SK-MEL-5 (cell line): ENCODE measurements at regions not wholly inside any gene's neighbourhood (a gene's known extent, or its start where the extent isn't known, plus 50 kb on each side); places are given as distances from the start of the nearest gene placed in this dataset.

Source experiments
- DNase-seq: peaks from one replicate; pipeline ENCODE4 v3.0.0-alpha.2; 2016; ENCODE audit warnings: low read depth, low spot score
- in situ Hi-C: cut with HindIII; loops from 2 replicates; pipeline ENCODE4 v1.10.0; 2016; ENCODE audit warnings: low sequenced_read_pairs, high pct_unique_total_duplicates, low pct_unique_long_range_greater_than_20kb

DNA sequence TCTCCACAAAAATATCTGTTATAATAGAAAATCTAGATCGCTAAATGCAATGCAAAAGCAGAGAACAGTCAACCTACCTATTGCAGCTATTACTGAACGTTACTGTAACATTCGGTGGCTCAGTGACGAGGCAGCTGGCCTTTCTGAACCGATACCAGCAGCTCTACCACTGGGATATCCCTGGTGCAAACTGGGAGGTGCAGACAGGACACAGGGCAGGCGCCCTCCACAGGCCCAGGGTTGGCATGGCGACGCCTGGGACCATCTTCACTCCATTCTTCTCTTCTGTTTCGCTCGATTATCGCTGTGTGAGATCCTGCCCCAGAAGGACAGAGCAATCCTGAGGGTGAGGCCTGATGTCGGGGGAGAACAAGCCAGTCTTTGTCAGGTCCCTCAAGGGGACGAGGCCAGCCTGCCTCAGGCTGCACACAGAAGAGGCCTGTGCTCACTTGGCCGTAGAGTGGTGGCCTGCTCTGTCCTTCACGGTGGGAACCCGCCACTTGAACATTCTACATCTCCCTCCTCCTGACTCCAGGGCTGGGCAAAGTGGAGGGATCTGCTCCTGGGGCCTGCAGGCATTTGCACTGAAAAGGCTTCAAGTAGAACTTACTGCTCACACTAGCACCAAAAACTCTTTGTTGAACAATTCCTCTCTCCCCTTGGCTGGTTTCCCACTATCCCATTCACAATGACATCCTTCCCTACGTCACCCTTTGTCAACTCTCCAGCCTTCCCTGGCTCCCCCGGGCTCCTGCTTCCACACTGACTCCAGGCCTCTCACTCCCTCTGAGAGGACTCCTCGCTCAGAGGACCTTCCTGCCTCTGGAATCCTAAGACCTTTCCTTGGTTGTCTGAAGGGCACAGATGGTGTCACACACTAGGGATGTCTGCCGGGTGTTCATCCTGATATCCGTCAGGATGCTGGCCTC, 49.7 kb downstream of the CYRIA start:
- in situ Hi-C loops, result no loop called here
- peak; percentile 29 for DNase-seq

DNA sequence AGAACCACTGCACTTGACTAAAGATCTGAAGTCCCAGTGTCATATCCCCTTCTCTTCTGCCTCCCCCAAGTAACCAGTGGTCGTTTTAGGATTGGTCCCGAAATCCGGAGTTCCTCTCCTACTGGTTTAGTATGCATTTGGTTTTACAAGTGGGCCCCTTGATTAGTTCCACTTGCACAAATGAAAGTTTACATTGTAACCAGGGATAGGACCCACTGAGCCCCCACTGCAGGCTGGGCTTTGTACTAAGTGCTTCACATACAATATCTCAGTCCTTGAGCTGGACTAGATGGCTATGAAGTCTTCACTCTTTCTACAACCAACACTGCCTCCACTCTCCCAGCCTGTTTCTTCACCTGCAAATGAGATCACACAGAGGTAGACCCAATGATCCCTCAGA, 50.4 kb downstream of the CYRIA start:
- in situ Hi-C loops, result no loop called here

DNA sequence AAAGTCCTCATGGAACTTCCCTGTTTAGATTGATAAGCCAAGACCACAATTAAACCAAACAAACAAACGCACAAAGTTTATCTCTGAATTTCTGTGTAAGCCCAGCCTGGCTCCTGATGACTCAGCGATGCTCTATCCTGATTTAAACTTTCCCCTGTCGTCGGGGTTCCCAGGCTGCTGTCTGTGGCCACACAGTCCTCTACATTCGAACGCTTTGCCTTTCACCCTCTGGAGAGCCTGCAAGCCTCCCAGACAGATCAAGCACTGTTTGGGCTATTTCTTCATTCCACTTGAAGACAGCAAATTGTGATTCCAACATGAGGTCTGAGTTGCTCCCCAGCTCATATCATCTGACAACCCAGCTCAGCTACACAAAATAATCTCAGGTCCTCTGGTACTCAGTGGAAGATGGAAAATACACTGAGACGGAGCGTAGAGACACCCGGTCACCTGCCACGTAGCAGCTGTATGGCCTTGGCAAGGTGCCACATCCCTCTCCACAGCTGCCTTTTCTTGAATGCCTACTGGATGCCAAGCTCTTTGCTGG, 51.2 kb downstream of the CYRIA start:
- no peak for DNase-seq
- in situ Hi-C loops, result no loop called here

More for the DNA sequence above, 50.4 kb downstream of the CYRIA start:
- no peak for DNase-seq

DNA sequence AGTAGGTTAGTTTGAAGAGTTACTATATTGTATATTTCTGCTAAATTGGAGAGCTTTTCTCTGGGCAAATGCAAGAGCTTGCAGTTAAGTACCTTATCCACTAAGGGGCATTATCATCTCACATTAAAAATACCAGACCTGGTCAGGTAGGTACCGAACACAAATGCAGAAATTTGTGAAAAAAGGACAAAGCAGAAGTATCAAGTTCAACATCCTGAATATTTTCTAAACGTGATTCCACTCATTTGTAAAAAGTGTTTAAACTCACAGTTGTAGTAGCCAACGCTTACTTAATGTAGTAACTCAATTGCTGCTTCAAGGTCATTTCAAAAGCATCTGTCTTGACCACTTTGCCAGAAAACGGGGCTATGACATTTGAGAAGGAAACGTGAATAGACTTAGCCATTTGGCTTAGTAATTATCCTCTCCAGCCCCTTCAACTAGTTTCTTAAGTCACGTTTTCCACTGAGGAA, 52.1 kb downstream of the CYRIA start:
- DNase-seq, result peak; percentile 45
- in situ Hi-C loops, result no loop called here

DNA sequence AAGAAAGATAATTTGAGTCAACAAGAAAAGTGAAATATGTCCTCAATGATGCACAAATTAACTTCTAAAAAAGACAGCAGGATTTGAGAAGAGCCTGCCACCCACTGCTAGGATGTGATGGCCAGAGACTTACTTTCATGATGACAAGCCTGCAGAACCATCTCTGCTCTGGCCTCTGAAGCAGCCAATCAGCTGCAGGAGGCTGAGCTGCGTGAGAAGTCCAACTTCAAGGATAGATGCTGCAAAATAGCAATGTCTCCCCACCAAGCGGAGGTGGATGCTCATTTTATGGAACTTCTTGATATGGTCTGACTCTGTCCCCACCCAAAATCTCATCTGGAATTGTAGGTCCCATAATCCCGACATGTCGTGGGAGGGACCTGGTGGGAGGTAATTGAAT, 53.1 kb downstream of the CYRIA start:
- DNase-seq, result no peak

DNA sequence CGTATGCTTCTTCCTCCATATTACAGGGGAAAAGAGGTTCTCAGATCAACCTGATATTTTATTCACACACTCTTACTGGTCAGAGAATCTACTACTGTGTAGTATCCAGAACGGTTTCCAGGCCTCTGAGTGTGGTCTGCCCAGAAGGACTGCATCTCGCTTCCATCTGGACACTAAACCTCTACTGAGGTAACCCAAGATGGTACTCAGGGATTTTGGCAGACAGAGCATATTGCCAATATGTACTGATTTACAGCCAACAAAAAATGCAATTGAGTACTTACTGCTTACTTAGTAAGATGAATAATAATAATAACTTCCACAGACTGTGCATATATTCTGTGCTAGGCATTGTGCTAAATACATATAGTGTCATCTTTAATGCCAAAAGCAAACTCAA, 55.8 kb downstream of the CYRIA start:
- in situ Hi-C loops, result no loop called here
- DNase-seq, result no peak

More for the DNA sequence above, 53.1 kb downstream of the CYRIA start:
- in situ Hi-C loops, result no loop called here

DNA sequence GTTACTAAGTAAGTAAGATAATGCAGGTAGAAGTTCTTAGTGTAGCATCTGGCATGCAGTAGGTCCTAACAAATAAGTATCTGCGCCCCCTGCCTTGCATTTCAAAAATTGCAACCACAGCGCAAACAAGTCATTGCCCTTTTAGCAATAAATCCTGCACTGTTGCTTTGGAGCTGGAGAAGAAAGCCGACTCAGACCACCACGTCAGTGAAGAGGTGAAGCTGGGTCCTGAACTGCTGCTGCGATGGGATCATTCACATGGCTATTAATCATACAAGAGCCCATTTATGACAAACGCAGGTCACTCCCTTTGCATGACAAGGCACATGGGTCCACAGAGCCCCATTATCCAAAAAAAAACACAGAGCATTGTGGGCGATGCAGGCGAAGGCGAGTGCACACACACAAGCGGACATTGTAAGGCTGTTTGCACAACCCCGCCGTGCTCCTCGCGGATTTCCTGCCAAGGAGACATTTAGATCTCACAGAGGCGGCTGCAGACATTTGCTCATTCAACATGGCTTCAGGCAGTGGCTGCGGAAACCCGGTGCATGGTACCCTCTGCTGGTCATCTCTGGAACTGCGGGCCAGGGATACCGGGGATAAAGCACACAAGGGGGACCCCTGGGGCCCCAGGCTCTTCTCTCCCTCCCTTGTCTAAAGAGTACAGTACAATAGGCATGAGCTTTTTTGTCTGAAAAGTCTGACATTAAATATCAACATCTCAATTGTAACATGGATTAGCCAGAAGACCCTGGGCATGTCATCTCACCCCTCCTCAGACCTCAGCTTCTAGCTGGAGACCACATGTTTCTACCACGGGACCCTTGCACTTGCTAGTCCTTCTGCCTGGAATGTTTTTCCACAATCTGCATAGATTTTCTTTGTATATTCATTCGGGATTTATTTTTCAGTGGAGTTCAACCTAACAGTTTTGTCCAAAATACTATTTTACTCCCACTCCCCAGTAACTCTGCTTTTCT, 56.7 kb downstream of the CYRIA start:
- in situ Hi-C loops, result no loop called here
- peak; percentile 89 for DNase-seq

DNA sequence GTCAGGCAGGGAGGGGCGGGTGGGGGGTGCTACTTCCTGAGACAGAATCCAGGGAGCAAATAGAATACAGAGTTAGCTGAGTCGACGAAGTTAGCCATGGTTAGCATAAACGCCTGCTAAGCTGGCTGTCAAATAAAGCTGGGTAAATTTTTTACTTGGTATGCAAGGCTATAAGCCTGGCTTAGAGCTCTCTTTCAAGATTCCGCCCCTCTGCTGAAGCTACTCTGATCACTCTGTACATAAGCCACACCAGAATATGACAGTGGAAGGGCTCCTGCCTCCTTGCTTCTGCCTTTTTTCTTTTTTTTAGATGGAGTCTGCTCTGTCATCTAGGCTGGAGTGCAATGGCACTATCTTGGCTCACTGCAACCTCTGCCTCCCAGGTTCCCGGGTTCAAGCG, 58.3 kb downstream of the CYRIA start:
- in situ Hi-C loops, result no loop called here
- DNase-seq, result no peak

DNA sequence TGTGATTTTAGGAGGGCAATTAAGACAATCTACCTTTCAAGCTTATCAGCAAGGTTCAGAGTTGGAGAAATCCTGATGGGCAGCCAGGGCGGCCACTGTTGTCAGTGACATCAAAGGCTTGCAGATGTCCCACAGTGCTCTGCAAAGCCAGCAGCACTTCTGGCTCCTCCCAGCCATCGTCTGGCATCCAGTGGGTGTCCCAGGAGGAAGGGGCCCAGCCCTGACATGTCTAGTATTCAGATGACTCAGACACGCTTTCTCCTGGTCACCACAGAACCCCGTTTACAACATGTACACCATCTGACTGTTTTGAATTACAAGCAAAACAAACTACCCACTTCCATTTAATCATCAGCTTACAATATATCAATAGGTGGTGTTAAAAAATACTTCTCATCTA, 61.4 kb downstream of the CYRIA start:
- no peak for DNase-seq
- in situ Hi-C loops, result no loop called here

DNA sequence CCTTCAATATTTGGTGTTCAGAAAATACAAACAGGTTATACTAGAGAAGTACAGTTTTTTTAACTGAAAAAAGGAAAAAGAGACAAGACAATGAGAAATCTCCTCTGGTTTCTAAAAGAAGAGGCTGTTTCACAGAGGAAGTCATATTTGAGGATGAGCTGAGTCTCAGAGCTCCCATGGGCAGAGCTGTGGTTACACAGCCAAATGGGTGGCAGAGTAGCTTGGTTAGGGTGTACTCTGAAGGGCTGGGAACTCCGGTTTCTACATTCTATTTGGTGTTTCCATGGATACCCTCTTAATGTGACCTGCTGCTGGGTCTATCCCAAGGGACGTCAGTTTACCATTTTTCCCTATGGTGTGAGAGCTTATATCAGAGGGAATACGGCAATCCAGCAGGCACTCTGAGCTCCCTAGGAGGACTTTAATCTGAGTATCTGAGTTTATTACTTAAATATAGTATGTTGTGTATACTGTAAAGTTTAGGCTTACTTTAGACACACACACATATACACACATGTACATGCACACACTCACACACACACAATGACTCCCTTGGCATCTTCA, 74.2 kb downstream of the CYRIA start:
- in situ Hi-C loops, result no loop called here
- DNase-seq, result no peak

DNA sequence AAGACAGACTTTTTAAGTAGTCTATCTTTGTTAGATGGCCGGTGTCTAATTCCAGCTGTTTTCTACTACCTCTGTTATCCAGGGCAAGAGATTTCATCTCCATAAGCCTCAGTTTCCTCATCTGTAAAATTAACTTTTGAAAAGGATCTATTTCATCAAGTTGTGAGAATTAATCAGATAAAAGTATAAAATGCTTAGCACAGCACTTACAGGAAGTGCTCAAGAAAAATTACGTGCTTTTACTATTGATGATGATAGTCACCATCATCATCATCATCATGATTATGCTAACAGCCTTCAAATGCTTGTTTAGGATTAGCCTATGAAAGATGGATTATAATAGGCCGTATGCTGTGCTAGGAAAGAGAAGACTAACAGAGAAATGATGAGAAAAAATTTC, 76.2 kb downstream of the CYRIA start:
- in situ Hi-C loops, result no loop called here

DNA sequence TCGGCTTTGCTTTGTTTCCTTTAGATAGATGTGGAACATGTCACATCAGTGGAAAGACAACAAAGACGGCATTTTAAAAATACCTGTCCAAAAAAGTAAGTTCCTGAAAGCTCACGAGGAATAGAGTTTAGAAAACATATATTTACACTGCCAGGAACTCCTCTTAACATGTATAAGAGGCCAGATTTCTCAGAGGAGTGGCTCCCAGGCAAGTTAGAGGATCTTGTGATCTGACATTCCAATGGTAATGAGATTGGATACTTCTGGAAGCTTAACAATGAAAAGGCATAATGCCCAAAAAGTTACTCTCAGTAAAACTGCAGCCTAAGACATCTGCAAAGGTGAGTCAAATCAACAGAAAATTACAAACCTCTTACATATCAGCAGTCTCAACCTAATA, 77.1 kb downstream of the CYRIA start:
- in situ Hi-C loops, result no loop called here
- DNase-seq, result no peak

More for the DNA sequence above, 76.2 kb downstream of the CYRIA start:
- no peak for DNase-seq

DNA sequence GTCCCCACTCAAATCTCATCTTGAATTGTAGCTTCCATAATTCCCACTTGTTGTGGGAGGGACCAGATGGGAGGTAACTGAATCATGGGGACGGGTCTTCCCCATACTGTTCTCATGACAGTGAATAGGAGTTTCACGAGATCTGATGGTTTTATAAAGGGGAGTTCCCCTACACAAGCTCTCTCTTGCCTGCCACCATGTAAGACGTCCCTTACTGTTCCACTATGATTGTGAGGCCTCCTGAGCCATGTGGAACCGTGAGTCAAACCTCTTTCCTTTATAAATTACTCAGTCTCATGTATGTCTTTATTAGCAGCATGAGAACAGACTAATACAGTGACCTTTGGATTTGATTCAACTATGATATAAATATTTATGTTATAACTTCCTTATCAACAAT, 78.0 kb downstream of the CYRIA start:
- no peak for DNase-seq
- in situ Hi-C loops, result no loop called here

DNA sequence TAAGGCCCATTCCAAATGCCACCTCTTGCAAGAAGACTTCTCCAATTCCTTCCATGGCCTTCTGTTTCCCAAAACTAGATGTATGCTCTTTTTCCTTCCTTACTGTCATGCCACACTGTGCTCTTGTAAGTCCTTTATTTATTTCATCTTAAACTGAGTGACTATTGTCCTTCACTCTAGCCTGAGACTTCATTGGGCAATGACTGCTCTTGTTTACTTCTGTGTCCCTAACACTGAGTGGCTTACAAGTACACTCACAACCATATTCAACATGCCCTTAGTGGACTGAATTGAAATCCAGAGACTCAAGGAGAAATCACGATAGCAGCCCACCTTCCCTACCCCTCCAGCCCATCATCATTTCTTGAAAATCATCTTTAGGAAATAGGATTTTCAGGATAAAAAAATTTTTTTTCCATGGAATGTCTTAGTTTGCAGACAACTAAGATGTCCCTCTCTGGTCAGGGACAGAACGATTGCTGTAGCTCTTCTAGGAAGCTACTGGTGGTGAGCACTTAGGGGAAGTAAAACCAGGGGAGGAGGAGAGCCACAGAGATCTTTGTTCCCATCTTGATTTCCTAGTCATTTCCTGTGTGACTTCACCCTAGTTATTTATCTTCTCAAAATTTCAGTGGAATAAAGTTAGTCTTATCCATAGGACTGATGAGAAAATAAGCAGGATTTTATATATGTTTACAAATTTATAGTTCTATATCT, 80.7 kb downstream of the CYRIA start:
- no peak for DNase-seq
- in situ Hi-C loops, result no loop called here

DNA sequence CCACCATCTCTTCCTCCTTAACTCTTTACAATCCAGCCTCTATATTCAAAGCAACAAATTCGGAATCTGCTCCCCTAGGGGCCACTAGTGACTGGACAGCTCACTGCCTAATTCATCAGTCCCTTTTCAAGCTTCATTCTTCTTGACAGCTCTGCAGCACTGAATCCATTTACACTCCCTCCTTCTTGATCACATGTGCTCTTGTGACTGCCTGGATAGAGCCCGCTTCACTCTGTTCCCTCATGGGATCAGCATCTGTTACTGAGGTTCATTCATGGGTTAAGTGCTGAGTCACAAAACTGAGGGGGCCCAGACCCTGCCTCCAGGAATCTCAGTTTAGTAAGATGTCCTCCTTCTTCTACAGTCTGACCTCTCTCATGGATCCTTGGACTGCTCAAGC, 81.5 kb downstream of the CYRIA start:
- in situ Hi-C loops, result no loop called here

DNA sequence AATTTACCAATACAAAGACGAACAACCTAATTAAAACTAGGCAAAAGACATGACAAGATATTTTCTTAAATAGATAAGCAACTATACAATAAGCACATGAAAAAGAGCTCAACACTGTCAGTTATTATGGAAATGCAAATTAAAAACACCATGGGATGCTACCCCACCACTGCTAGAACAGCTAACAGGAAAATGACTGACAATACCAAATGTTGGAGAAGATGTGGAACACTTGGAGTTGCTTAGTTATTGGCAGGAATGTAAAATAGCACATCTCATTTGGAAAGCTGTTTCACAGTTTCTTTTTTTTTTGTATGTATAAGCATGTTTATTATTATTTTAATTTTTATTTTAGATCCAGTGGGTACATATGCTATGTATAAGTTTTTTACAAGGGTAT, 84.4 kb downstream of the CYRIA start:
- DNase-seq, result no peak
- in situ Hi-C loops, result no loop called here

More for the DNA sequence above, 81.5 kb downstream of the CYRIA start:
- DNase-seq, result peak; percentile 74

DNA sequence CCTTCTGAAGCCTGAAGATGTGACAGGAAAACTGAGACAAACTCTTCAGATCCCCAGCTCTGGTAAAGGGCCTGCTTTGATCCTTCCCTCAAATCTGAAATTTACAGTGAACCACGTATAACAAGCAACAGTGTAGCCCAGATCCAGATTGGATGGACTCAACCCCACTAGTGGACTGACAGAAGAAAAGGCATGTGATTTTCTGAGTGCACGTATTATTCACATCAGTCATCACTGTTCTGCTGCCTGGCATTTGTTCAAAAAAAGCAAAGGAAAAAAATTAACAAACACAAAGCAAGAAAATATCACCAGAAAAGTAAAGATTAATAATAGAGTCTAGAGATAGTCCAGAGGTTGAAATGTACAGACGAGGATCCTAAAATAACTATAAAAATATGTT, 87.6 kb downstream of the CYRIA start:
- DNase-seq, result no peak
- in situ Hi-C loops, result no loop called here
